GM21360 (cell line): ENCODE measurements at regions not wholly inside any gene's neighbourhood (a gene's known extent, or its start where the extent isn't known, plus 50 kb on each side); places are given as distances from the start of the nearest gene placed in this dataset.

ENCODE experiments used
- ATAC-seq: cut with Tn5 transposase; IDR thresholded peaks from one replicate; pipeline ENCODE4 v1.9.1; 2021; ENCODE audit warnings: mild to moderate bottlenecking, moderate library complexity; ENCODE audit not compliant: unreplicated experiment

GRCh38 chr20:22257912-22258311, 326.5 kb downstream of the FOXA2 start:
- no peak for ATAC-seq

GRCh38 chr20:22248051-22248667, 336.2 kb downstream of the FOXA2 start:
- no peak for ATAC-seq

GRCh38 chr20:22245139-22245538, 339.2 kb downstream of the FOXA2 start:
- ATAC-seq = no peak

- ATAC-seq = no peak
These were observed 341.3 kb downstream of the FOXA2 start for GRCh38 chr20:22243067-22243466.

GRCh38 chr20:22241609-22242008, 342.8 kb downstream of the FOXA2 start:
- ATAC-seq = no peak

GRCh38 chr20:22232923-22233322, 351.4 kb downstream of the FOXA2 start:
- ATAC-seq = no peak

DNA sequence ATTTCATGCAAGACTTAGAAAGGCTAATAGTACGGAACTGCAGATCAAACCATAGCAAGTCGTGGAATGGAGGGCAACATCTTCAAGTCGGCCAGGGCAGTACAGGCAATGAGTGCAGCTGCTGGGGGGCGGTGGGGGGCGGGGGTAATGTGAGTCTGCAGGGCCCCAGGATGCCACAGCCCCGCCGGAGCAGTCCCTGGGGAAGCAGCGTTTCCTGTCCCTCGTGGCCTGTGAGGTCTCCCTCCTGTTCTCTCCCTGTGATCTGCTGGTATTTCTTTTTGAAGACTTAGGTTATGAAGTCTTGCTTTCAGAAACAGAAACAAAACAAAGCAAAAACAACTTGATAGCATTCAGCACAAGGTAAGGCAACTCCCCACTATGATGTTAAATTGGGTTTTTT, 351.9 kb downstream of the FOXA2 start:
- ATAC-seq = no peak

GRCh38 chr20:22226849-22227700, 357.3 kb downstream of the FOXA2 start:
- ATAC-seq = no peak

DNA sequence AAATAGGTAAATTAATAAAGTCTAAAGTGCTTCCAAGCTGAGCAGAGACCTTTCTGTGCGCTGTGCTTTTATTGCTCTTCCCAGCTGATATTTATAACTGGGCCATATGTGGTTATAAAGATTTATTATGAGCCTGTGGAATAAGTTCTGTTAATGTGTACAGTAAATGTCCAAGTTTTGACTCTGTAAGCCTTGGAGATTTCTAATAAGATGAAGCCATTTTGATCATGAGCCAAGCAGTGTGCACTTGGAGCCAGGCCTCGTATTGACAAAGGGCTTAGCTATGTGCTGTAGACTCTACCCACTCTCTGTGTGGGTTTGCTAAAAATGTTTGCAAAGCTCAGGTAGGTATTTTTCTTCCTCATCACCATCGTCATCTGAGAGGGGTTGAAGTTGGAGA, 361.1 kb downstream of the FOXA2 start:
- ATAC-seq = no peak

- no peak for ATAC-seq
These were observed 366.5 kb downstream of the FOXA2 start for GRCh38 chr20:22217712-22218352.

GRCh38 chr20:22216984-22217383, 367.4 kb downstream of the FOXA2 start:
- ATAC-seq = no peak

DNA sequence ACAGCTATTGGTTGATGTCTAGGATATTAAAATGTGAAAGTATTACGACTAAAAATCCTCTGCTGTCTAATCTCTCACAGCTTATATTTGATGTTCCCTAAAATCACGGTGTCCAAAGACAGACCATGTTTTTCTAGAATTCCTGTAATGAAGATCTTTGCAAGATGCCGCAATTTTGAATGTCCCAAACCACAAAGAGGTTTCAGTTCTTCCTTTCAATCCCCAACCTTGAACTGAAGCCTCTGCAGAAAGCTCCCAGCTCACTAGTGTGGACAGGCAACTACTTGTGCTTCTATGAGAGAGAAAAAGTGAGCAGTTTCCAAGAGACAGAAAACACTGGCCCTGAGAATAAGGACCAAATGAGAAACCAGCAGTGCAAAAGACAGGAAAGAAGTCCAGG, 370.1 kb downstream of the FOXA2 start:
- ATAC-seq = no peak

- no peak for ATAC-seq
These were observed 371.1 kb downstream of the FOXA2 start for GRCh38 chr20:22213271-22213670.

- ATAC-seq = no peak
These were observed 377.1 kb downstream of the FOXA2 start for GRCh38 chr20:22207280-22207679.

GRCh38 chr20:22204801-22205200, 379.6 kb downstream of the FOXA2 start:
- ATAC-seq = no peak

DNA sequence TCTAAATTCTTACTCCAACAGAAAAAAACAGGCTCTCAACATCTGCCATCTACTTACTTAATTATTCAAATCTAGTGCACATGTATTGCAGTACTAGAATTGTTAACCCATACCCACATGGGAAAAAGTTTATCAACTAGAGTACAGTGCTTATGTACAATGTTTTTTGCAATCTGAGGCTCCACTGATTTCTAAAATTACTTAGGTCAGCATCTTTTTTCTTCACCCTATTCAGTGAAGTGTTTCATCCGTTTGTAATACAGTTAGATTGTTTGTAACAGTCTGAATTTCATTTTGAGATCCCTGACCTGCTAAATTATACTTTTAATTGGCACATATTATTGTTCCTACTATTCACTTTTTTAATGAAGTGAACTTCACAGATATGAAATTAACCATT, 402.2 kb downstream of the FOXA2 start:
- no peak for ATAC-seq

- ATAC-seq = no peak
These were observed 404.1 kb downstream of the FOXA2 start for GRCh38 chr20:22180244-22180643.

DNA sequence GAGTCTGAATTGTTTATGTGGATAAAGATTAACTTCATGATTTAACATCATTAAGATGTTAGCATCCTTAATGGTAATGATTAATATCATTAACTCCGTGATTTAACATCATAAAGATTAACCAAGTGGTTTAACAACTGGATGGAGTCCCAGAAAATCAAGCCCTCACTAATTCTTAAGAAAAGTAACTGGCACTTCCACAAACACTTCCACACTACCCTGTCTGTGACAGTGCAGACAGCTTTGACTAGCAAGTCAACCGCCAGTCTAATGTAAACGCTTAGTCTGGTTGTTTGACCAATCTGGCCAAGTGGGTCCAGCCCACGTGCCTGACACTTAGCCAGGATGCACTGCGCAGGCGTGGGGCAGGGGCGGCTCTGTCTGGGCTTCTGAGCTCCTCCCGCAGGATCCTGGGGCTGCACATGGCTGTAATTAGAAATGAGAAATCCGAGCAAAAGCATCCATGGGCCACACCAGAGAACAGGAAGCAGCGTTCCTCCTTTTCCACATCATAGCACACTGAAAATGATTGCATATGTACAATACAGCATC, 424.2 kb downstream of the FOXA2 start:
- ATAC-seq = no peak

GRCh38 chr20:22159276-22159675, 425.1 kb downstream of the FOXA2 start:
- ATAC-seq = no peak

DNA sequence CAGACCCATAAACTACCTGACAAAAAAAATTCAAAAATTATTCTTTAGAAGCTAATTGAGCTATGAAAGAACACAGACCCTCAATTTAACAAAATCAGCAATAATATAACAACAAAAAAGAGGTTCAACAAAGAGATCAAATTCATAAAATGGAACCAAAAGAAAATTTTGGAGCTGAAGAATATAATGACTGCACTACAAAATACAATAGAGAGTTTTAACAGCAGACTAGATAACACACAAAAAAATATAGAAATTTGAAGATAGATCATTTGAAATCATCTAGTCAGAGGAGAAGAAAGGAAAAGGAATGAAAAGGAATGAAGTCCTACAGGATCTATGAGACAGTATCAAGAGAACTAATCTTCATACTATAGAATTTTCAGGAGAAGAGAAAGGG, 422.1 kb downstream of the PAX1 start:
- ATAC-seq = no peak

- ATAC-seq = no peak
These were observed 401.0 kb downstream of the PAX1 start for GRCh38 chr20:22106308-22106938.
